ENCODE measurements at regions not wholly inside any gene's neighbourhood (a gene's known extent, or its start where the extent isn't known, plus 50 kb on each side); places are given as distances from the start of the nearest gene placed in this dataset.
"Not testable (repeated sequence)": the region's sequence is repeated elsewhere in the genome, so short reads cannot be mapped to it uniquely, and the experiment has no call there.

DNA sequence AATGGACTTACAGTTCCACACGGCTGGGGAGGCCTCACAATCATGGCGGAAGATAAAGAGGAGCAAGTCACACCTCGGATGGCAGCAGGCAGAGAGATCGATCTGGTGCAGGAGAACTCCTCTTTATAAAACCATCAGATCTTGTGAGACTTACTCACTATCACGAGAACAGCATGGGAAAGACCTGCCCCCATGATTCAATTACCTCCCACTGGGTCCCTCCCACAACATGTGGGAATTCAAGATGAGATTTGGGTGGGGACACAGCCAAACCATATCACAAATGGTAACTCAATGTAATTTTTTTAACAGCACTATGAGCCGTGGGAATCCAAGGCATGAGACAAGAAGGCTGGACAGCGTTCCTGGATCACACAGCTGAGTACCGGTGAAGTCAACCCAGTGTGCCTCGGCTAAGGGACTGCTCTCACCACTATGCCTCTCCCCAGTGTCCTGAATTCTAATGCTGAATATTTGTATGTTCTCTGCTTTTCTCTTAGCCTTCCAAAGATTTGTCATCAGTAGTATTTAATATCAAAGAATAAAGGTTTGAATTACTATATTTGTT lies 84.3 kb downstream of the IRS2 start:
- not testable (repeated sequence) for H3K4me3 ChIP-seq (ENCODE audit: low read depth, low read length); H3K27me3 ChIP-seq (ENCODE audit: control insufficient read depth, insufficient read depth, low read length); H3K36me3 ChIP-seq (ENCODE audit: control insufficient read depth, insufficient read depth, low read length); DNase-seq (ENCODE audit: low read depth in 4 of 6, low spot score in 6 of 6); H3K4me1 ChIP-seq (ENCODE audit: control insufficient read depth, insufficient read depth, low read length); H3K9me3 ChIP-seq (ENCODE audit: control insufficient read depth, insufficient read depth, low read length); H3K27ac ChIP-seq (ENCODE audit: low read depth, low read length)
- WGBS (ENCODE audit: insufficient coverage) = 92% methylated on average over 6 of the region's 9 CpGs

DNA sequence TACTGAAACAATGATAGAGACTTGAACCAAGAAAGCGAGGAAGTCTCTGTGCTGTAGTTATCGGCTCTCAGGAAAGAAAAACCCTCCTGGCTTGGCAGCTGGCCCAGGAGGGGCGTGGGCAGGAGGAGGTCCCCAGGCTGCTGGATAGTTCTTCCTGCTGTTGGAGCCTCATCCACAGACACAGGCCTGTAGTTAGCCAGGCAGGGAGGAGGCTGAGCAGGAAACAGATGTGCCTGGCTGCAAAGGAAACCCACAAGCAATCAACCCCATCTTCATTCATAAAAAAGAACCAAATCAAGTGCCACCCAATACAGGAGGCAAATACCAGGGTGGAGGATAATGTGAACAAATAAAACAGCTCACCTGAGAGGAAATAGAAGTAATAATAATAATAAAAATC lies 86.2 kb downstream of the IRS2 start:
- no peak overlapping the region for H3K4me3 ChIP-seq (ENCODE audit: low read depth, low read length)
- no peaks in the 10 kb centered on the region for H3K36me3 ChIP-seq (ENCODE audit: control insufficient read depth, insufficient read depth, low read length)
- 0% methylated on average over 3 of the region's 3 CpGs for WGBS (ENCODE audit: insufficient coverage)
- H3K4me1 ChIP-seq (ENCODE audit: control insufficient read depth, insufficient read depth, low read length) = peaks cover 5% of the 10 kb centered on the region
- DNase-seq (ENCODE audit: low read depth in 4 of 6, low spot score in 6 of 6) = peak in 4 of 6 donors; percentile 35 to 88 (median 60)
- H3K27ac ChIP-seq (ENCODE audit: low read depth, low read length) = no peak overlapping the region
- H3K9me3 ChIP-seq (ENCODE audit: control insufficient read depth, insufficient read depth, low read length) = no peaks in the 10 kb centered on the region
- no peaks in the 10 kb centered on the region for H3K27me3 ChIP-seq (ENCODE audit: control insufficient read depth, insufficient read depth, low read length)

- 75% methylated on average over 13 of the region's 13 CpGs for WGBS (ENCODE audit: insufficient coverage)
- Histone ChIP-seq H3K36me3 (ENCODE audit: control insufficient read depth, insufficient read depth, low read length) (no peaks in the 10 kb centered on the region), H3K4me1 (ENCODE audit: control insufficient read depth, insufficient read depth, low read length) (peaks cover 4% of the 10 kb centered on the region), H3K9me3 (ENCODE audit: control insufficient read depth, insufficient read depth, low read length) (no peaks in the 10 kb centered on the region), H3K27ac (ENCODE audit: low read depth, low read length) (no peak overlapping the region), H3K27me3 (ENCODE audit: control insufficient read depth, insufficient read depth, low read length) (no peaks in the 10 kb centered on the region), H3K4me3 (ENCODE audit: low read depth, low read length) (no peak overlapping the region)
- no peak for DNase-seq (ENCODE audit: low read depth in 4 of 6, low spot score in 6 of 6)
Observed at GRCh38 chr13:109699628-109700071, 86.7 kb downstream of the IRS2 start.

GRCh38 chr13:109698779-109699178 lies 87.6 kb downstream of the IRS2 start:
- Histone ChIP-seq H3K9me3 (ENCODE audit: control insufficient read depth, insufficient read depth, low read length) (no peaks in the 10 kb centered on the region), H3K27ac (ENCODE audit: low read depth, low read length) (no peak overlapping the region), H3K36me3 (ENCODE audit: control insufficient read depth, insufficient read depth, low read length) (no peaks in the 10 kb centered on the region), H3K27me3 (ENCODE audit: control insufficient read depth, insufficient read depth, low read length) (no peaks in the 10 kb centered on the region), H3K4me3 (ENCODE audit: low read depth, low read length) (no peak overlapping the region), H3K4me1 (ENCODE audit: control insufficient read depth, insufficient read depth, low read length) (peaks cover 4% of the 10 kb centered on the region)
- no peak for DNase-seq (ENCODE audit: low read depth in 4 of 6, low spot score in 6 of 6)
- WGBS (ENCODE audit: insufficient coverage) = no CpG with 5 or more reads among the region's 1 CpG

- Histone ChIP-seq H3K9me3 (ENCODE audit: control insufficient read depth, insufficient read depth, low read length) (no peaks in the 10 kb centered on the region), H3K27me3 (ENCODE audit: control insufficient read depth, insufficient read depth, low read length) (no peaks in the 10 kb centered on the region), H3K4me3 (ENCODE audit: low read depth, low read length) (no peak overlapping the region), H3K27ac (ENCODE audit: low read depth, low read length) (no peak overlapping the region), H3K4me1 (ENCODE audit: control insufficient read depth, insufficient read depth, low read length) (peaks cover 4% of the 10 kb centered on the region), H3K36me3 (ENCODE audit: control insufficient read depth, insufficient read depth, low read length) (no peaks in the 10 kb centered on the region)
- WGBS (ENCODE audit: insufficient coverage) = 90% methylated on average over 9 of the region's 10 CpGs
- DNase-seq (ENCODE audit: low read depth in 4 of 6, low spot score in 6 of 6) = no peak
Observed at GRCh38 chr13:109697936-109698335, 88.4 kb downstream of the IRS2 start.

GRCh38 chr13:109695402-109696190 lies 90.8 kb downstream of the IRS2 start:
- no peaks in the 10 kb centered on the region for H3K27me3 ChIP-seq (ENCODE audit: control insufficient read depth, insufficient read depth, low read length)
- H3K36me3 ChIP-seq (ENCODE audit: control insufficient read depth, insufficient read depth, low read length) = no peaks in the 10 kb centered on the region
- H3K9me3 ChIP-seq (ENCODE audit: control insufficient read depth, insufficient read depth, low read length) = no peaks in the 10 kb centered on the region
- H3K4me1 ChIP-seq (ENCODE audit: control insufficient read depth, insufficient read depth, low read length) = peaks cover 4% of the 10 kb centered on the region
- DNase-seq (ENCODE audit: low read depth in 4 of 6, low spot score in 6 of 6) = no peak
- H3K4me3 ChIP-seq (ENCODE audit: low read depth, low read length) = no peak overlapping the region
- no peak overlapping the region for H3K27ac ChIP-seq (ENCODE audit: low read depth, low read length)
- 82% methylated on average over 5 of the region's 6 CpGs for WGBS (ENCODE audit: insufficient coverage)

DNA sequence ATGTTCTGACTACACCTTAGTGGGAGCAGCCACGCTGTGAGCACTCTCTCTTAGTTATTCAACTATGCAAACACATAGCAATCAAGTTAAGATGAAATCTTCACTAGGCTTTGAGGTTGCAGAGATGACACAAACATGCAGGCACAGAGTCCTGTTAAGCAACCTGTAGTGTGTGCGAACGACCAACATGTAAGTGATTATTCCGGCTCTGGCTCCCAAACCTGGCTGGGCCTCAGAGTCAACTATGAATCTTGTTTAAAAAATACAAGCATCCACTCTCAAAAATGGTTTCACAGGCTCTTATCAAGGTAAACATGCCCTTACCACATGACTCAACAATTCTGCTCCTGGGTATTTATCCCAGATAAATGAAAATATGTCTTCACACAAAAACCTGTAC lies 91.4 kb downstream of the IRS2 start:
- Histone ChIP-seq H3K27me3 (ENCODE audit: control insufficient read depth, insufficient read depth, low read length) (no peaks in the 10 kb centered on the region), H3K4me1 (ENCODE audit: control insufficient read depth, insufficient read depth, low read length) (peaks cover 4% of the 10 kb centered on the region), H3K4me3 (ENCODE audit: low read depth, low read length) (no peak overlapping the region), H3K9me3 (ENCODE audit: control insufficient read depth, insufficient read depth, low read length) (no peaks in the 10 kb centered on the region), H3K36me3 (ENCODE audit: control insufficient read depth, insufficient read depth, low read length) (no peaks in the 10 kb centered on the region), H3K27ac (ENCODE audit: low read depth, low read length) (no peak overlapping the region)
- no peak for DNase-seq (ENCODE audit: low read depth in 4 of 6, low spot score in 6 of 6)
- WGBS (ENCODE audit: insufficient coverage) = 83% methylated on average over 3 of the region's 4 CpGs

- no peak overlapping the region for H3K4me3 ChIP-seq (ENCODE audit: low read depth, low read length)
- H3K9me3 ChIP-seq (ENCODE audit: control insufficient read depth, insufficient read depth, low read length) = no peaks in the 10 kb centered on the region
- DNase-seq (ENCODE audit: low read depth in 4 of 6, low spot score in 6 of 6) = no peak
- H3K27me3 ChIP-seq (ENCODE audit: control insufficient read depth, insufficient read depth, low read length) = no peaks in the 10 kb centered on the region
- no peak overlapping the region for H3K27ac ChIP-seq (ENCODE audit: low read depth, low read length)
- 78% methylated on average over 3 of the region's 4 CpGs for WGBS (ENCODE audit: insufficient coverage)
- peaks cover under 1% of the 10 kb centered on the region for H3K4me1 ChIP-seq (ENCODE audit: control insufficient read depth, insufficient read depth, low read length)
- no peaks in the 10 kb centered on the region for H3K36me3 ChIP-seq (ENCODE audit: control insufficient read depth, insufficient read depth, low read length)
Observed at GRCh38 chr13:109693213-109693612, 93.2 kb downstream of the IRS2 start.

DNA sequence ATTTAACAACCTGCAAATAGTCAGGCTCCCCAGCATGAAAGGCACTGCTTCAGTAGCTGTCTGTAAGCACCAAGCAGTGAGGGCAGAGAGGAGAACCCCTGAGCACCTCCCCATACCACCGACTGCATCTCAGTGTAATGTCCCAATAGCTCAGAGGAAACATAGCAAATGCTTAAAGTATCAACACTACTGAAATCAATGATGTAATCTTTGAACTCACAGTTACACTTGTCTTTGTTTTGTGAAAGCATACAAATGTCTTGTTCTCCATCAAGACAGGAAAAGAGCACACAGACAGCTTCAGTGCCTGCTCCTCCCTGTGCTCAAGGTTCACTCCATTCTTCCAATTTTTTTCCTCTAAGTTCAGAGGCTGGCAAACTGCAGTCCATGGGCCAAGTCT lies 94.7 kb downstream of the IRS2 start:
- Histone ChIP-seq H3K36me3 (ENCODE audit: control insufficient read depth, insufficient read depth, low read length) (no peaks in the 10 kb centered on the region), H3K4me3 (ENCODE audit: low read depth, low read length) (no peak overlapping the region), H3K9me3 (ENCODE audit: control insufficient read depth, insufficient read depth, low read length) (no peaks in the 10 kb centered on the region), H3K27me3 (ENCODE audit: control insufficient read depth, insufficient read depth, low read length) (no peaks in the 10 kb centered on the region), H3K27ac (ENCODE audit: low read depth, low read length) (no peak overlapping the region), H3K4me1 (ENCODE audit: control insufficient read depth, insufficient read depth, low read length) (peaks cover 4% of the 10 kb centered on the region)
- no peak for DNase-seq (ENCODE audit: low read depth in 4 of 6, low spot score in 6 of 6)
- no CpG with 5 or more reads among the region's 1 CpG for WGBS (ENCODE audit: insufficient coverage)
